ENCODE measurements at regions not wholly inside any gene's neighbourhood (a gene's known extent, or its start where the extent isn't known, plus 50 kb on each side); places are given as distances from the start of the nearest gene placed in this dataset.

- TF ChIP-seq EZH2phosphoT487 (IDR thresholded peaks at IDR 0.05; ENCODE audit: insufficient read depth, low read depth) (no peak), EZH2 (IDR thresholded peaks at IDR 0.05; ENCODE audit: insufficient read depth, poor library complexity, severe bottlenecking) (no peak)
These were observed 1228.0 kb downstream of the TBC1D22A start for GRCh38 chr22:47990481-47990880.
